ENCODE measurements at regions not wholly inside any gene's neighbourhood (a gene's known extent, or its start where the extent isn't known, plus 50 kb on each side); places are given as distances from the start of the nearest gene placed in this dataset.
A peak's percentile ranks its signal among the peaks of the same experiment; 100 is the strongest.

- TF ChIP-seq, protein P1, sequence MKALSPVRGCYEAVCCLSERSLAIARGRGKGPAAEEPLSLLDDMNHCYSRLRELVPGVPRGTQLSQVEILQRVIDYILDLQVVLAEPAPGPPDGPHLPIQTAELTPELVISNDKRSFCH (CRISPR knock-in tag; IDR thresholded peaks at IDR 0.05) = no peak
- TF ChIP-seq, protein P1 (tag; IDR thresholded peaks at IDR 0.05) = no peak
- TF ChIP-seq EHMT2 (IDR thresholded peaks at IDR 0.05) = peak; percentile 49; the same call in 1 of the 2 replicates
- TF ChIP-seq ZNF121 (CRISPR knock-in tag; conservative IDR thresholded peaks at IDR 0.05) = no peak
- TF ChIP-seq RFX1 (IDR thresholded peaks at IDR 0.05) = no peak
- 0 out of 2 replicates have a peak, but pooled peaks have one; percentile 20 for TF ChIP-seq CXXC5 (CRISPR knock-in tag; IDR thresholded peaks at IDR 0.05)
Observed at GRCh38 chr4:54547299-54548097, 110.3 kb upstream of the KIT start (continued).

GRCh38 chr4:54548098-54548620 is 109.6 kb upstream of the KIT start:
- H3K9ac ChIP-seq (ENCODE audit: insufficient read depth in 1 of 2, low read depth in 2 of 2, low read length in 2 of 2) = no peak overlapping the region
- H3K27ac ChIP-seq (ENCODE audit: extremely low read depth, low read depth, low read length) = no peak overlapping the region
- peak overlapping the region; percentile 42; the same call in 1 of the 2 replicates for H3K4me2 ChIP-seq (ENCODE audit: insufficient read depth, low read length)
- H4K20me1 ChIP-seq (replicated peaks; ENCODE audit: control insufficient read depth, insufficient read depth, low read length) = no peaks in the 10 kb centered on the region
- BruUV-seq (replicated peaks) = no TSS peak
- no peak overlapping the region for H3K4me3 ChIP-seq
- no peaks in the 10 kb centered on the region for H3K36me3 ChIP-seq (ENCODE audit: control insufficient read depth, insufficient read depth, low read length)
- in situ Hi-C loops (cut with MboI) (no loop called here), intact Hi-C loops (cut with micrococcal nuclease) (no loop called here)
- 38% methylated on average over 3 of the region's 3 CpGs for WGBS (ENCODE audit: insufficient coverage, low coverage, missing lambda C conversion rate)
- peak overlapping the region; percentile 78 for H2AFZ ChIP-seq (ENCODE audit: low read depth, low read length)
- FAIRE-seq = peak; percentile 71
- DNase-seq (ENCODE audit: extremely low read depth in 1 of 4, low spot score in 3 of 4) = peak in 1 of 4 experiments; percentile 16
- H3K4me1 ChIP-seq (replicated peaks in 1 of 2; ENCODE audit: control insufficient read depth in 2 of 2, insufficient read depth in 2 of 2, low read length in 2 of 2) = peaks cover 10 to 26% of the 10 kb centered on the region in 2 experiments; a peak in 4 of 5 replicates
- H3K9me3 ChIP-seq (replicated peaks; ENCODE audit: control insufficient read depth, insufficient read depth, low read depth, low read length) = no peaks in the 10 kb centered on the region
- peak; percentile 36 for ATAC-seq
- CTCF ChIA-PET (ENCODE audit: low intra/inter-chr PET ratio) = no interaction called here
- no peaks in the 10 kb centered on the region for H3K79me2 ChIP-seq (ENCODE audit: control insufficient read depth, insufficient read depth, low read length)
- no peaks in the 10 kb centered on the region for H3K9me1 ChIP-seq (ENCODE audit: control insufficient read depth, insufficient read depth, low read length)
- POLR2A ChIA-PET = interaction anchor here (1.3 to 2.6 kb wide), 3 partner anchors 8 to 14 kb away, joined by 3 to 14 read pairs (median 5); no protein-coding TSS in a partner anchor
- H3K27me3 ChIP-seq (ENCODE audit: control insufficient read depth in 2 of 2, insufficient read depth in 2 of 2, low read length in 2 of 2) = no peaks in the 10 kb centered on the region
- TF ChIP-seq ARHGAP35 (IDR thresholded peaks at IDR 0.05; ENCODE audit: partially characterized antibody) (no peak), SFPQ (IDR thresholded peaks at IDR 0.05; ENCODE audit: low read depth, low read length) (no peak), POLR3G (IDR thresholded peaks at IDR 0.05; ENCODE audit: extremely low read depth, insufficient read length, insufficient replicate concordance) (no peak), DIDO1 (tag; IDR thresholded peaks at IDR 0.05; ENCODE audit: low read depth) (no peak), BHLHE40 (IDR thresholded peaks at IDR 0.05; ENCODE audit: low read length) (no peak), SPI1 (IDR thresholded peaks at IDR 0.05; ENCODE audit: borderline replicate concordance, low read depth, low read length) (no peak), SP1 (CRISPR knock-in tag; IDR thresholded peaks at IDR 0.05) (no peak), PURB (CRISPR knock-in tag; IDR thresholded peaks at IDR 0.05; ENCODE audit: low read depth) (no peak), ZC3H4 (CRISPR knock-in tag; IDR thresholded peaks at IDR 0.05; ENCODE audit: borderline replicate concordance) (no peak), L3MBTL2 (IDR thresholded peaks at IDR 0.05) (peak; percentile 13; the same call in 1 of the 2 replicates), RBM39 (optimal IDR thresholded peaks at IDR 0.05; ENCODE audit: low read depth, low read length) (no peak)
- TF ChIP-seq, protein P2, sequence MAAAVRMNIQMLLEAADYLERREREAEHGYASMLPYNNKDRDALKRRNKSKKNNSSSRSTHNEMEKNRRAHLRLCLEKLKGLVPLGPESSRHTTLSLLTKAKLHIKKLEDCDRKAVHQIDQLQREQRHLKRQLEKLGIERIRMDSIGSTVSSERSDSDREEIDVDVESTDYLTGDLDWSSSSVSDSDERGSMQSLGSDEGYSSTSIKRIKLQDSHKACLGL (CRISPR knock-in tag; IDR thresholded peaks at IDR 0.05; ENCODE audit: borderline replicate concordance, poor library complexity, severe bottlenecking) = no peak
